ENCODE measurements at regions not wholly inside any gene's neighbourhood (a gene's known extent, or its start where the extent isn't known, plus 50 kb on each side); places are given as distances from the start of the nearest gene placed in this dataset.

DNA sequence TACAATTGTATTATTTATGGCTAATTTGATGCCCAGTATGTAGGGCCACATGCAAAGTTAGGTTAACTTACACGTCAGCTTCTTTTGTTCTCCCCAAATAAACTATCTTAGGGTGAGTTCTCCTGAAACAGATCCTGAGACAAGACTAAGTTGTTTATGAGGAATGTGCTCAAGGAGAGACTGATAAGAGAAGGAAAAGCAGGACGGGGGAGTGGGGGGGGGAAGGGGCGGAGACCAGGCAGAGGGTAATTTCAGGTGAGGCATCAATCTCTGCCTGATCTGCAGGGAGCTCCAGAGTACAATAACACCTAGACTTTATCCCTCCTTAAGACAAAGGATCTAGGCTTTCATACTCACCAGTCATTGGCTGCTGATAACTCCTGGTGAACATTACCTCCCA, 220.6 kb upstream of the BTBD3 start:
- DNase-seq, result no peak
- Histone ChIP-seq H3K79me2 (ENCODE audit: low read depth) (no peaks in the 10 kb centered on the region), H4K20me1 (ENCODE audit: insufficient read depth) (no peaks in the 10 kb centered on the region), H3K27ac (no peak overlapping the region), H2AFZ (no peak overlapping the region), H3K9me3 (ENCODE audit: insufficient read depth, low read depth) (no peaks in the 10 kb centered on the region), H3K4me2 (no peak overlapping the region), H3K4me1 (replicated peaks; ENCODE audit: insufficient read depth) (0 out of 2 replicates have a peak, but pooled peaks cover 5% of the 10 kb centered on the region), H3K27me3 (ENCODE audit: insufficient read depth, low read depth) (no peaks in the 10 kb centered on the region), H3K9me2 (ENCODE audit: insufficient read depth) (no peaks in the 10 kb centered on the region), H3F3A (ENCODE audit: insufficient read depth, low read depth) (no peaks in the 10 kb centered on the region), H3K36me3 (ENCODE audit: low read depth) (no peaks in the 10 kb centered on the region), H3K4me3 (no peak overlapping the region)
- intact Hi-C loops (cut with micrococcal nuclease; ENCODE audit: unreplicated experiment), result no loop called here
- ChIA-PET POLR2A (ENCODE audit: unreplicated experiment) (no interaction called here), CTCF (no interaction called here)
- BruUV-seq (replicated peaks), result no TSS peak
- TF ChIP-seq EZH2 (IDR thresholded peaks at IDR 0.05; ENCODE audit: low read depth), result no peak
- TF ChIP-seq, protein P1, sequence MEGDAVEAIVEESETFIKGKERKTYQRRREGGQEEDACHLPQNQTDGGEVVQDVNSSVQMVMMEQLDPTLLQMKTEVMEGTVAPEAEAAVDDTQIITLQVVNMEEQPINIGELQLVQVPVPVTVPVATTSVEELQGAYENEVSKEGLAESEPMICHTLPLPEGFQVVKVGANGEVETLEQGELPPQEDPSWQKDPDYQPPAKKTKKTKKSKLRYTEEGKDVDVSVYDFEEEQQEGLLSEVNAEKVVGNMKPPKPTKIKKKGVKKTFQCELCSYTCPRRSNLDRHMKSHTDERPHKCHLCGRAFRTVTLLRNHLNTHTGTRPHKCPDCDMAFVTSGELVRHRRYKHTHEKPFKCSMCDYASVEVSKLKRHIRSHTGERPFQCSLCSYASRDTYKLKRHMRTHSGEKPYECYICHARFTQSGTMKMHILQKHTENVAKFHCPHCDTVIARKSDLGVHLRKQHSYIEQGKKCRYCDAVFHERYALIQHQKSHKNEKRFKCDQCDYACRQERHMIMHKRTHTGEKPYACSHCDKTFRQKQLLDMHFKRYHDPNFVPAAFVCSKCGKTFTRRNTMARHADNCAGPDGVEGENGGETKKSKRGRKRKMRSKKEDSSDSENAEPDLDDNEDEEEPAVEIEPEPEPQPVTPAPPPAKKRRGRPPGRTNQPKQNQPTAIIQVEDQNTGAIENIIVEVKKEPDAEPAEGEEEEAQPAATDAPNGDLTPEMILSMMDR (conservative IDR thresholded peaks at IDR 0.05), result no peak

DNA sequence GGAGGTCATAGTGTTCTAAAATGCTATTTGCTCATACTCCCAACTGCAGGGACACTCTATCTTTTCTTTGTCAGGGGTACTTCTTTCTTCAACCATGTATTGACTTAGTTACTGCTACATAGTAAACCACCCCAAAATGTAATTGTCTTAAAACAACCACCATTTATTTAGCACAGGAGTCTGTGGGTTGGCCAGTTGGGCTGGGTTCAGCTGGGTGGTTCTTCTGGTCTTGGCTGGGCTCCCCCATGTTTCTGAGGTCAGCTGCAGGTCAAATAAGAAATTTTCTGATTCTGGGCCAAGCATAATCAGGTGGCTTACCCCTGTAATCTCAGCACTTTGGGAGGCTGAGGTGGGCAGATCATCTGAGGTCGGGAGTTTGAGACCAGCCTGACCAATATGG, 220.0 kb upstream of the BTBD3 start:
- Histone ChIP-seq H3K4me3 (no peak overlapping the region), H3K36me3 (ENCODE audit: low read depth) (no peaks in the 10 kb centered on the region), H3K27ac (no peak overlapping the region), H3K79me2 (ENCODE audit: low read depth) (no peaks in the 10 kb centered on the region), H2AFZ (no peak overlapping the region), H3K9me3 (ENCODE audit: insufficient read depth, low read depth) (no peaks in the 10 kb centered on the region), H3K4me1 (replicated peaks; ENCODE audit: insufficient read depth) (0 out of 2 replicates have a peak, but pooled peaks cover 5% of the 10 kb centered on the region), H3K9me2 (ENCODE audit: insufficient read depth) (no peaks in the 10 kb centered on the region), H3K4me2 (no peak overlapping the region), H3K27me3 (ENCODE audit: insufficient read depth, low read depth) (no peaks in the 10 kb centered on the region), H4K20me1 (ENCODE audit: insufficient read depth) (no peaks in the 10 kb centered on the region), H3F3A (ENCODE audit: insufficient read depth, low read depth) (no peaks in the 10 kb centered on the region)
- intact Hi-C loops (cut with micrococcal nuclease; ENCODE audit: unreplicated experiment), result no loop called here
- no TSS peak for BruUV-seq (replicated peaks)
- CTCF ChIA-PET, result no interaction called here
- DNase-seq, result no peak
- TF ChIP-seq, protein P1 (conservative IDR thresholded peaks at IDR 0.05), result no peak
- TF ChIP-seq EZH2 (IDR thresholded peaks at IDR 0.05; ENCODE audit: low read depth), result no peak
- POLR2A ChIA-PET (ENCODE audit: unreplicated experiment), result no interaction called here

DNA sequence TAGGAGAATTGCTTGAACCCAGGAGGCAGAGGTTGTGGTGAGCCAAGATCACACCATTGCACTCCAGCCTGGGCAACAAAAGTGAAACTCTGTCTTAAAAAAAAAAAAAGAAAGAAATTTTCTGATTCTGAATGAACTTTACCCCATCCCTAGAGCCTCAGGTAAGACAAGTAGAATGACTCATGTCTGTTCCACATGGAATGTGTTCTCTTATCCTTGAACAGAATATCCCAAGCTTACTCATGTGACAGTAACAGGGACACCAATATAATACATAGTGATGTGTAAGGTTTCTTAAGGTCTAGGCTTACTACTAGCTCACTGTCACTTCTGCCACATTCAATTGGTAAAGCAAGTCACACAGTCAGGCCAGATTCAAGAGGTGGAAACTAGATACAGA, 219.6 kb upstream of the BTBD3 start:
- no peak overlapping the region for H3K4me3 ChIP-seq
- no peaks in the 10 kb centered on the region for H3K9me2 ChIP-seq (ENCODE audit: insufficient read depth)
- H3K36me3 ChIP-seq (ENCODE audit: low read depth), result no peaks in the 10 kb centered on the region
- H2AFZ ChIP-seq, result no peak overlapping the region
- ChIA-PET POLR2A (ENCODE audit: unreplicated experiment) (no interaction called here), CTCF (no interaction called here)
- no peaks in the 10 kb centered on the region for H3K79me2 ChIP-seq (ENCODE audit: low read depth)
- no peaks in the 10 kb centered on the region for H3F3A ChIP-seq (ENCODE audit: insufficient read depth, low read depth)
- 0 out of 2 replicates have a peak, but pooled peaks cover 5% of the 10 kb centered on the region for H3K4me1 ChIP-seq (replicated peaks; ENCODE audit: insufficient read depth)
- H3K27me3 ChIP-seq (ENCODE audit: insufficient read depth, low read depth), result no peaks in the 10 kb centered on the region
- no peak overlapping the region for H3K27ac ChIP-seq
- no peaks in the 10 kb centered on the region for H4K20me1 ChIP-seq (ENCODE audit: insufficient read depth)
- peak in 1 of 2 experiments; percentile 42 for DNase-seq
- H3K4me2 ChIP-seq, result no peak overlapping the region
- no TSS peak for BruUV-seq (replicated peaks)
- H3K9me3 ChIP-seq (ENCODE audit: insufficient read depth, low read depth), result no peaks in the 10 kb centered on the region
- intact Hi-C loops (cut with micrococcal nuclease; ENCODE audit: unreplicated experiment), result no loop called here
- TF ChIP-seq, protein P1 (conservative IDR thresholded peaks at IDR 0.05), result no peak
- TF ChIP-seq EZH2 (IDR thresholded peaks at IDR 0.05; ENCODE audit: low read depth), result no peak
